Adrenal gland (tissue), 5 donors: ENCODE measurements at regions not wholly inside any gene's neighbourhood (a gene's known extent, or its start where the extent isn't known, plus 50 kb on each side); places are given as distances from the start of the nearest gene placed in this dataset.

ENCODE experiments used
- CTCF ChIP-seq, 6 experiments: fragments of 450-650 bp in 4 of 6; fragments of 200-600 bp in 2 of 6; sonication (generic) in 1 of 6; IDR thresholded peaks; 1 replicate in 5 of 6; 2 replicates in 1 of 6; pipeline versions ENCODE4 v1.5.1 to v1.8.0; 2016 to 2021; ENCODE audit warnings: antibody characterized with exemption in 6 of 6, mild to moderate bottlenecking in 2 of 6, moderate library complexity in 1 of 6
- POLR2A ChIP-seq, 2 donors: fragments of 450-650 bp; IDR thresholded peaks; one replicate each; pipeline ENCODE4 v1.6.1; 2017; ENCODE audit warnings: antibody characterized with exemption in 2 of 2, mild to moderate bottlenecking in 2 of 2, moderate library complexity in 1 of 2
- donor health status: DM: no; HTN: no; CAD: no.

- no peak for TF ChIP-seq POLR2A (IDR thresholded peaks at IDR 0.05)
- no peak for TF ChIP-seq CTCF (IDR thresholded peaks at IDR 0.05)
Observed at GRCh38 chr14:44422699-44423098, 84.4 kb downstream of the FSCB start.
